GM21515 (cell line): ENCODE measurements at regions not wholly inside any gene's neighbourhood (a gene's known extent, or its start where the extent isn't known, plus 50 kb on each side); places are given as distances from the start of the nearest gene placed in this dataset.
"Not testable (repeated sequence)": the region's sequence is repeated elsewhere in the genome, so short reads cannot be mapped to it uniquely, and the experiment has no call there.

Source experiments
- ATAC-seq: cut with Tn5 transposase; IDR thresholded peaks from one replicate; pipeline ENCODE4 v1.9.1; 2021; ENCODE audit not compliant: unreplicated experiment

- ATAC-seq = no peak
Measured at GRCh38 chr3:110293660-110294059, 778.0 kb upstream of the NECTIN3 start.

- ATAC-seq = no peak
Measured at GRCh38 chr3:110296885-110297284, 774.7 kb upstream of the NECTIN3 start.

- ATAC-seq = no peak
Measured at GRCh38 chr3:110301781-110302180, 769.8 kb upstream of the NECTIN3 start.

GRCh38 chr3:110307065-110307809 lies 764.4 kb upstream of the NECTIN3 start:
- no peak for ATAC-seq

- no peak for ATAC-seq
Measured at GRCh38 chr3:110311541-110311940, 760.1 kb upstream of the NECTIN3 start.

- peak; percentile 96 for ATAC-seq
Measured at GRCh38 chr3:110314512-110315114, 757.0 kb upstream of the NECTIN3 start.

- no peak for ATAC-seq
Measured at GRCh38 chr3:110318108-110318507, 753.5 kb upstream of the NECTIN3 start.

GRCh38 chr3:110323349-110323748 lies 748.3 kb upstream of the NECTIN3 start:
- ATAC-seq = no peak

- no peak for ATAC-seq
Measured at GRCh38 chr3:110324171-110324705, 747.4 kb upstream of the NECTIN3 start.

GRCh38 chr3:110327870-110328269 lies 743.7 kb upstream of the NECTIN3 start:
- ATAC-seq = no peak

- not testable (repeated sequence) for ATAC-seq
Measured at GRCh38 chr3:110331562-110331961, 740.1 kb upstream of the NECTIN3 start.

- no peak for ATAC-seq
Measured at GRCh38 chr3:110332629-110333028, 739.0 kb upstream of the NECTIN3 start.

- ATAC-seq = no peak
Measured at GRCh38 chr3:110341047-110341446, 730.6 kb upstream of the NECTIN3 start.

GRCh38 chr3:110343376-110343775 lies 728.2 kb upstream of the NECTIN3 start:
- ATAC-seq = no peak

GRCh38 chr3:110343945-110344344 lies 727.7 kb upstream of the NECTIN3 start:
- ATAC-seq = peak; percentile 86

GRCh38 chr3:110344487-110344886 lies 727.1 kb upstream of the NECTIN3 start:
- ATAC-seq = no peak

- peak; percentile 56 for ATAC-seq
Measured at GRCh38 chr3:110344897-110345767, 726.5 kb upstream of the NECTIN3 start.

GRCh38 chr3:110349295-110349694 lies 722.3 kb upstream of the NECTIN3 start:
- ATAC-seq = no peak

GRCh38 chr3:110352841-110353604 lies 718.6 kb upstream of the NECTIN3 start:
- ATAC-seq = no peak

- ATAC-seq = no peak
Measured at GRCh38 chr3:110362751-110363150, 708.9 kb upstream of the NECTIN3 start.

- ATAC-seq = not testable (repeated sequence)
Measured at GRCh38 chr3:110367289-110367688, 704.3 kb upstream of the NECTIN3 start.
